ENCODE measurements at regions not wholly inside any gene's neighbourhood (a gene's known extent, or its start where the extent isn't known, plus 50 kb on each side); places are given as distances from the start of the nearest gene placed in this dataset.

- no peak for TF ChIP-seq CTCF (IDR thresholded peaks at IDR 0.05; ENCODE audit: low read depth, low read length, missing input control)
- peak; percentile 65 for TF ChIP-seq SP1 (IDR thresholded peaks at IDR 0.05)
- TF ChIP-seq MAX (IDR thresholded peaks at IDR 0.05): no peak
- TF ChIP-seq ATF3 (IDR thresholded peaks at IDR 0.05): peak; percentile 83
- no peak for TF ChIP-seq REST (IDR thresholded peaks at IDR 0.05)
- TF ChIP-seq YY1 (IDR thresholded peaks at IDR 0.05): peak; percentile 49
- peak; percentile 24 for TF ChIP-seq FOXA1 (IDR thresholded peaks at IDR 0.05)
- no peak for TF ChIP-seq EGR1 (IDR thresholded peaks at IDR 0.05; ENCODE audit: low read depth in 2 of 2)
- no peak for TF ChIP-seq GABPA (IDR thresholded peaks at IDR 0.05 in 1 of 2, conservative IDR thresholded peaks at IDR 0.05 in 1 of 2)
- peak; percentile 37 to 52 for TF ChIP-seq RXRA (IDR thresholded peaks at IDR 0.05)
- peak in 1 of 2 donors; percentile 45 for TF ChIP-seq JUND (IDR thresholded peaks at IDR 0.05)
- peak; percentile 41 to 66 for TF ChIP-seq RAD21 (IDR thresholded peaks at IDR 0.05)
- TF ChIP-seq, protein P1, sequence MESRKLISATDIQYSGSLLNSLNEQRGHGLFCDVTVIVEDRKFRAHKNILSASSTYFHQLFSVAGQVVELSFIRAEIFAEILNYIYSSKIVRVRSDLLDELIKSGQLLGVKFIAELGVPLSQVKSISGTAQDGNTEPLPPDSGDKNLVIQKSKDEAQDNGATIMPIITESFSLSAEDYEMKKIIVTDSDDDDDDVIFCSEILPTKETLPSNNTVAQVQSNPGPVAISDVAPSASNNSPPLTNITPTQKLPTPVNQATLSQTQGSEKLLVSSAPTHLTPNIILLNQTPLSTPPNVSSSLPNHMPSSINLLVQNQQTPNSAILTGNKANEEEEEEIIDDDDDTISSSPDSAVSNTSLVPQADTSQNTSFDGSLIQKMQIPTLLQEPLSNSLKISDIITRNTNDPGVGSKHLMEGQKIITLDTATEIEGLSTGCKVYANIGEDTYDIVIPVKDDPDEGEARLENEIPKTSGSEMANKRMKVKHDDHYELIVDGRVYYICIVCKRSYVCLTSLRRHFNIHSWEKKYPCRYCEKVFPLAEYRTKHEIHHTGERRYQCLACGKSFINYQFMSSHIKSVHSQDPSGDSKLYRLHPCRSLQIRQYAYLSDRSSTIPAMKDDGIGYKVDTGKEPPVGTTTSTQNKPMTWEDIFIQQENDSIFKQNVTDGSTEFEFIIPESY (IDR thresholded peaks at IDR 0.05): no peak
- no peak for TF ChIP-seq TAF1 (conservative IDR thresholded peaks at IDR 0.05)
Measured at GRCh38 chr6:144932621-144933020, 647.5 kb downstream of the UTRN start.

Measured in liver (tissue), 3 donors.